Breast epithelium (tissue), 4 donors: ENCODE measurements at regions not wholly inside any gene's neighbourhood (a gene's known extent, or its start where the extent isn't known, plus 50 kb on each side); places are given as distances from the start of the nearest gene placed in this dataset.

Experiments
- DNase-seq, 2 donors: peaks; one replicate each; pipeline ENCODE4 v3.0.0-alpha.2; 2019; ENCODE audit warnings: low spot score in 2 of 2
- H3K27ac ChIP-seq, 2 donors: fragments of 200-600 bp; sonication (generic) in 1 of 2; one replicate each; pipeline ENCODE4 v1.5.1; 2016 to 2019; ENCODE audit warnings: mild to moderate bottlenecking in 1 of 2
- H3K27me3 ChIP-seq, 2 donors: fragments of 200-600 bp; sonication (generic) in 1 of 2; one replicate each; pipeline versions ENCODE4 v1.5.1 to v1.6.0; 2017 to 2019; ENCODE audit warnings: control low read depth in 1 of 2, mild to moderate bottlenecking in 1 of 2
- H3K36me3 ChIP-seq: fragments of 200-600 bp; one replicate; pipeline ENCODE4 v1.5.1; 2019
- H3K4me1 ChIP-seq, 2 donors: fragments of 200-600 bp; sonication (generic); one replicate each; pipeline ENCODE4 v1.5.1; 2016 to 2019; ENCODE audit warnings: control low read depth in 1 of 2
- H3K4me3 ChIP-seq, 3 donors: fragments of 200-600 bp; sonication (generic); 1 replicate in 2 of 3; 2 replicates in 1 of 3; pipeline ENCODE4 v1.5.1; 2016 to 2019; ENCODE audit warnings: mild to moderate bottlenecking in 3 of 3, moderate library complexity in 2 of 3
- H3K9me3 ChIP-seq, 2 donors: fragments of 200-600 bp; sonication (generic) in 1 of 2; one replicate each; pipeline ENCODE4 v1.5.1; 2016 to 2019; ENCODE audit warnings: control low read depth in 1 of 2
- POLR2A ChIP-seq: fragments of 450-650 bp; IDR thresholded peaks from one replicate; pipeline ENCODE4 v1.6.1; 2016; ENCODE audit warnings: antibody characterized with exemption, mild to moderate bottlenecking, moderate library complexity
- POLR2AphosphoS5 ChIP-seq, 3 donors: sonication (generic); formaldehyde crosslinking; IDR thresholded peaks; one replicate each; pipeline ENCODE4 v1.6.1; 2017; ENCODE audit warnings: antibody characterized with exemption in 3 of 3
- intact Hi-C: fragments of 100-400 bp; cut with DNase I; formaldehyde crosslinking; loops from one replicate; pipeline ENCODE4 v1.15.1; 2023; ENCODE audit warnings: low total_unique reads
- TF ChIP-seq, protein P1 (sequence below), 3 donors: fragments of 450-650 bp; IDR thresholded peaks; one replicate each; pipeline ENCODE4 v1.5.1; 2016 to 2017; ENCODE audit warnings: antibody characterized with exemption in 3 of 3, mild to moderate bottlenecking in 3 of 3, moderate library complexity in 3 of 3

DNA sequence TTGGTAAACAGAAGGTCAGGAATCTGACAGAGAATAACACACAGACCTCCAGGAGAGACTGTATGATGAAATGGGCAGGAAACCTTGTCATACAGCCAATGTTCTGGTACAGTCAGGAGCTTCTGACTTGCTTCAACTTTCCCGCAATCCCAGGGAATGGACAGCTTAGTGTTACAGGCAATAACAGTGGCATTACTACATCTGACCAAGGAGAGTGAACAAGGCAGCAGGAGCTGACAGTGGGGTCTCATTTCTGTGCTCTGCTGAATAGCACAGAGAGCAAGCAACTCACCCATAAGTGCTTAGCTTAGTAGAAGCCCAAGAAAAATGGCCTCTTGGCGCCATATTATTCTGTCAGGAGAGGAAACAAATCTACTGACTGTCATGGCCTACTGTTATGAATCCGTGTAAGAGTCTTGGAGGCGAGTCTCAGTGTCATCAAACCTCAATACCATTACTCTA, 186.2 kb upstream of the MTPN start:
- intact Hi-C loops = no loop called here
- Histone ChIP-seq H3K4me1 (no peaks in the 10 kb centered on the region), H3K36me3 (no peaks in the 10 kb centered on the region), H3K9me3 (no peaks in the 10 kb centered on the region), H3K27ac (no peak overlapping the region), H3K27me3 (no peaks in the 10 kb centered on the region), H3K4me3 (no peak overlapping the region)
- TF ChIP-seq POLR2A (no peak), POLR2AphosphoS5 (IDR thresholded peaks at IDR 0.05) (no peak)
- TF ChIP-seq, protein P1, sequence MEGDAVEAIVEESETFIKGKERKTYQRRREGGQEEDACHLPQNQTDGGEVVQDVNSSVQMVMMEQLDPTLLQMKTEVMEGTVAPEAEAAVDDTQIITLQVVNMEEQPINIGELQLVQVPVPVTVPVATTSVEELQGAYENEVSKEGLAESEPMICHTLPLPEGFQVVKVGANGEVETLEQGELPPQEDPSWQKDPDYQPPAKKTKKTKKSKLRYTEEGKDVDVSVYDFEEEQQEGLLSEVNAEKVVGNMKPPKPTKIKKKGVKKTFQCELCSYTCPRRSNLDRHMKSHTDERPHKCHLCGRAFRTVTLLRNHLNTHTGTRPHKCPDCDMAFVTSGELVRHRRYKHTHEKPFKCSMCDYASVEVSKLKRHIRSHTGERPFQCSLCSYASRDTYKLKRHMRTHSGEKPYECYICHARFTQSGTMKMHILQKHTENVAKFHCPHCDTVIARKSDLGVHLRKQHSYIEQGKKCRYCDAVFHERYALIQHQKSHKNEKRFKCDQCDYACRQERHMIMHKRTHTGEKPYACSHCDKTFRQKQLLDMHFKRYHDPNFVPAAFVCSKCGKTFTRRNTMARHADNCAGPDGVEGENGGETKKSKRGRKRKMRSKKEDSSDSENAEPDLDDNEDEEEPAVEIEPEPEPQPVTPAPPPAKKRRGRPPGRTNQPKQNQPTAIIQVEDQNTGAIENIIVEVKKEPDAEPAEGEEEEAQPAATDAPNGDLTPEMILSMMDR (IDR thresholded peaks at IDR 0.05) = no peak
- no peak for DNase-seq

DNA sequence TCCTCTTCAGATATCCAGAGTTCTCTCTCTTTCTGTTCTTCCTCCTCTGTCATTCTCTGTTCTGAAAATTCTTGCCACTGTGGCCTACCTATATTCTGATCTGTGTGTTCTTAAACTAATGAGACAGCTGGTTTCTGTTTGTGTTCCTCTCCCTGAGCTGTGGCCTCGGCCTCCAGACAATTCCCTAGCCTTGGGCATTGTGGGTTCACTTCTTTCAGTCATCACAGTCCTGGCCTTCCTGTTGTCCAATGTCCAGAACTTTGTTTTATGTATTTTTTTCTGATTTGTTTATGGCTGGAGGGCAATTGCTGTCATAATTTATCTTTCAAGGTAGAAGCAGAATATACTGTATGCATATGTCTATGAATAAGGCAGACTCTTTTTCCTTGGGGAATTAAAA, 173.2 kb upstream of the MTPN start:
- H3K27ac ChIP-seq = no peak overlapping the region
- no peaks in the 10 kb centered on the region for H3K36me3 ChIP-seq
- no peaks in the 10 kb centered on the region for H3K9me3 ChIP-seq
- H3K27me3 ChIP-seq = no peaks in the 10 kb centered on the region
- no peaks in the 10 kb centered on the region for H3K4me1 ChIP-seq
- H3K4me3 ChIP-seq = no peak overlapping the region
- no peak for DNase-seq
- no peak for TF ChIP-seq POLR2AphosphoS5 (IDR thresholded peaks at IDR 0.05)
- TF ChIP-seq, protein P1 (IDR thresholded peaks at IDR 0.05) = no peak
- no peak for TF ChIP-seq POLR2A
- intact Hi-C loops = no loop called here

DNA sequence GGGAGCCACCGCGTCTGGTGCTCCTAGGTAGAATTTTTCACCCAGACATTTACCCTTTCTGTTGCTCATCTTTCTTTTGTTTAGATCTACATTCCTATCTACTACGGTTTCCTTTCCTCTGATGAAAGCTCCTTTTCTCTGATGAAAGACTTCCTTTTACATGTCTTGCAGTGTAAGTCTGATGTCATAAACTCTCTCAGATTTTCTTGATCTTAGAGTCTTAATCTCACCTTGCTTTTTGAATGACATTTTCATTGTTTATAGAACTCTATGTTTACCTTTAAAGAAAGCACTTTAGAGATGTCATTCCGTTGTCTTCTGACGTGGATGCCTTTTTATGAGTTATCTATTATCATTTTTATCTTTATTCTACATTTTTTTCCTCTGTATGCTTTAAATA, 171.8 kb upstream of the MTPN start:
- no peaks in the 10 kb centered on the region for H3K36me3 ChIP-seq
- no peaks in the 10 kb centered on the region for H3K9me3 ChIP-seq
- no peak overlapping the region for H3K27ac ChIP-seq
- no peak for DNase-seq
- no peak for TF ChIP-seq POLR2A
- TF ChIP-seq, protein P1 (IDR thresholded peaks at IDR 0.05) = no peak
- no peak for TF ChIP-seq POLR2AphosphoS5 (IDR thresholded peaks at IDR 0.05)
- no peaks in the 10 kb centered on the region for H3K4me1 ChIP-seq
- H3K4me3 ChIP-seq = no peak overlapping the region
- intact Hi-C loops = no loop called here
- H3K27me3 ChIP-seq = no peaks in the 10 kb centered on the region

DNA sequence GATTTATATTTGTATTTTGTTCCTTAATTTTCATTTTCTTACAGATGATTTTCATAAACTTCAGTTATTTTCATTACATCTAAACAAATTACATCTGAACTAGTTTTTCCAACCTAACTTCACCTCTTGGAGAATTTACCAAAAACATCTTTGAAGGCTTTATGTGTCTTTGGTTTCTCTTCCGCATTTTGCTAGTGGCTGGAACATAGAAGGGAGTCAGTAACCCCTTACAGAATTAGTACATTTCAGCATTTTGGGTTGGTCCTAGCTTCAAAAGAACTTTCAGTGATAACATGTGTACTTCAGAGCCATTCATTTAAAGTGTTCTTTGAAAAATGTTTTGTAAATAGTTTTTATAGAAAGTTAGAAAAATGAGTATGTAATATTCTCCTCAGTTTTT, 169.8 kb upstream of the MTPN start:
- TF ChIP-seq, protein P1 (IDR thresholded peaks at IDR 0.05) = no peak
- TF ChIP-seq POLR2AphosphoS5 (IDR thresholded peaks at IDR 0.05) (no peak), POLR2A (no peak)
- H3K9me3 ChIP-seq = no peaks in the 10 kb centered on the region

DNA sequence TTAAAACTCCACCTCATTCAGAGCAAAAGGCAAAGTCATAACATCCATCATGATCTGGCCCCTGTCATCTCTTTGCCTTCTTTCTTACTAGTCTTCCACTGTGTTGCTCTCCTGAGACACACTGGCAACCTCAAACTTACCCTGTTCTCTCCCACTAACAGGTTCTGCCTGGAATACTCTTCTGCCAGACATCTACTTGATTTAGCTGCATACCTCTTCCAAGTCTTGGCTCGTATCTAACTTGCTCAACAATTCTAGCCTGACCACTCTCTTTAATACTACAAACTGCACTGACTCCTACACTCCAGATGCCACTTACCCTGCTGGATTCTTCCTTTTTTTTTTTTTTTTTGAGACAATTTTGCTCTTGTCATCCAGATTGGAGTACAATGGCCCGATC, 167.0 kb upstream of the MTPN start:
- Histone ChIP-seq H3K9me3 (no peaks in the 10 kb centered on the region), H3K27ac (no peak overlapping the region), H3K4me3 (no peak overlapping the region), H3K36me3 (no peaks in the 10 kb centered on the region), H3K27me3 (no peaks in the 10 kb centered on the region), H3K4me1 (no peaks in the 10 kb centered on the region)
- no peak for DNase-seq
- intact Hi-C loops = no loop called here
- TF ChIP-seq POLR2AphosphoS5 (IDR thresholded peaks at IDR 0.05) = no peak
- no peak for TF ChIP-seq POLR2A
- TF ChIP-seq, protein P1 (IDR thresholded peaks at IDR 0.05) = no peak

More for the DNA sequence above, 169.8 kb upstream of the MTPN start:
- DNase-seq = no peak
- H3K4me1 ChIP-seq = no peaks in the 10 kb centered on the region
- intact Hi-C loops = no loop called here
- H3K36me3 ChIP-seq = no peaks in the 10 kb centered on the region
- no peak overlapping the region for H3K4me3 ChIP-seq
- H3K27me3 ChIP-seq = no peaks in the 10 kb centered on the region
- H3K27ac ChIP-seq = no peak overlapping the region
